Esophagus mucosa (tissue), 1 donor: ENCODE measurements at regions not wholly inside any gene's neighbourhood (a gene's known extent, or its start where the extent isn't known, plus 50 kb on each side); places are given as distances from the start of the nearest gene placed in this dataset.
"Not testable (repeated sequence)": the region's sequence is repeated elsewhere in the genome, so short reads cannot be mapped to it uniquely, and the experiment has no call there.

Source experiments
- ATAC-seq: fragments of 200-7000 bp; cut with Tn5 transposase; one replicate; pipeline ENCODE4 v1.9.1; 2020
- donor health status: DM: yes; HTN: yes; CAD: no.

- ATAC-seq: not testable (repeated sequence)
Observed at GRCh38 chr7:150047329-150047728, 173.6 kb downstream of the ATP6V0E2 start.

DNA sequence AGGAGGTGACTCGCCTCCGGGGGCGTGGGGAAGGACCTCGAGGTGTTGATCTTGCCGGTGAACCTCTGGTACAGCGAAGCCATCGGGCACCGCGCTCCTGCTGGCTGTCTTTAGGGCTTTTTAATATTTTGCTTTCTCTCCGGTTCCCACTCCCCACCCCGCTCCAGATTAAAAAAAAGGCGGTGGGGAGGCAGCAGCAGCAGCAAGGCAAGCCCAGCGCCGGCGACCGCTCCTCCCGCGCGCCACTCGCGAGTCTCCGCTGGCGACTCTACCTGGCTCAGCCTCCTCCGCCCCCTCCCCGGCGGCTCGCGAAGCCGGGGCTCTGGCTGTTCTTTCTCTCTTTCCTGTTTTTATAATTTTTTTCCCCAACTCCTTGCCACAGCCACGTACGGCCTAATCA lies 174.0 kb downstream of the ATP6V0E2 start:
- ATAC-seq: not testable (repeated sequence)

- ATAC-seq: peak; percentile 24
Observed at GRCh38 chr7:150048244-150049011, 174.7 kb downstream of the ATP6V0E2 start.

DNA sequence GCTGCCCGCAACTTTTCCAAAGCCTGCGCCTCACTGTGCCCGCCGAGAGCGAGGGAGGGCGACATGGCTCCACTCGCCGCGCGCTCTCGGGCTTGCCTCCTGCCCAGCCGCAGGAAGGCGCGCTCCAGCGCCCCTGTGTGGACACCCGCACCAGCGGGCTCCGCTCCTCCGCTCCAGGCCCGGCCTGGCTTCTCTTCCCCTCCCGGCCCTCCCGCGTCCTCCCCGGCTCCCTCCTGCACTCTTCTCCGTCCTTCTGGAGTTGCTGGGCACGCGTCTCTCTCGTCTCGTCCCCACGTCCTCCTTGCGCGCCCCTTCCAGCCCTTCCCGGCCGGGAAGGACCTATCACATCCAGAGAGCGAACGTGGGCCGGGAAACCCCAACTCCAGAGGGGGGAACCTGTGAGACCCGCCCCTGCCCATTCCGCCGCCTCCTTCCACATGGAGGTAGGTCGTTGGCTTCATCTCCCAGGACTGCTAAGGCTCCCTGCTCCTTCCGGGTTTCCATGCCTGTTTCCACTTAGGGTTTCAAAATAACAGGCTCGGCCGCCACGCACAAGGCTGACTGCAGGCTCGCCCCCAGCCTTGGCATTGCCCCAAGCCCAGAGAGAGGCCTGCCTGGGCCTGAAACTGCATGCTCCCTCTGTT lies 175.4 kb downstream of the ATP6V0E2 start:
- ATAC-seq: peak; percentile 82

GRCh38 chr7:150053396-150053795 lies 179.6 kb downstream of the ATP6V0E2 start:
- not testable (repeated sequence) for ATAC-seq

DNA sequence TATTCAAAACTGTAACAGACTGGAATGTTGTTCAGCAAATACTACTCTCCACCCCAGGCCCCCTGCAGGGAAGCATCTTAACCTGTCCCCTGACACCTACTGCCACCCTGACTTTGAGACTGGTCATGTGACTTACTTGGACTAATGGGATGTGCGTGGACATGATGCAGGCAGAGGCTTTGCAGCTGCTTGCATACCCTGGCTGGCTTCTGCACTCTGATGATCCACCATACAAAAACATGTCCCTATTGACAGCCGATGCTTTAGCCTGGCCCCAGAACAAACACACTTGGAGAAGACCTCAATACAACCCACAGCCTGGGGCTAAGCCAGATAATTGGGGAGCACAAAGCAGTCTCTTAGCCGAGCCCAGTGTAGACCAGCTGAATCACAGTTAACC lies 180.5 kb downstream of the ATP6V0E2 start:
- not testable (repeated sequence) for ATAC-seq

DNA sequence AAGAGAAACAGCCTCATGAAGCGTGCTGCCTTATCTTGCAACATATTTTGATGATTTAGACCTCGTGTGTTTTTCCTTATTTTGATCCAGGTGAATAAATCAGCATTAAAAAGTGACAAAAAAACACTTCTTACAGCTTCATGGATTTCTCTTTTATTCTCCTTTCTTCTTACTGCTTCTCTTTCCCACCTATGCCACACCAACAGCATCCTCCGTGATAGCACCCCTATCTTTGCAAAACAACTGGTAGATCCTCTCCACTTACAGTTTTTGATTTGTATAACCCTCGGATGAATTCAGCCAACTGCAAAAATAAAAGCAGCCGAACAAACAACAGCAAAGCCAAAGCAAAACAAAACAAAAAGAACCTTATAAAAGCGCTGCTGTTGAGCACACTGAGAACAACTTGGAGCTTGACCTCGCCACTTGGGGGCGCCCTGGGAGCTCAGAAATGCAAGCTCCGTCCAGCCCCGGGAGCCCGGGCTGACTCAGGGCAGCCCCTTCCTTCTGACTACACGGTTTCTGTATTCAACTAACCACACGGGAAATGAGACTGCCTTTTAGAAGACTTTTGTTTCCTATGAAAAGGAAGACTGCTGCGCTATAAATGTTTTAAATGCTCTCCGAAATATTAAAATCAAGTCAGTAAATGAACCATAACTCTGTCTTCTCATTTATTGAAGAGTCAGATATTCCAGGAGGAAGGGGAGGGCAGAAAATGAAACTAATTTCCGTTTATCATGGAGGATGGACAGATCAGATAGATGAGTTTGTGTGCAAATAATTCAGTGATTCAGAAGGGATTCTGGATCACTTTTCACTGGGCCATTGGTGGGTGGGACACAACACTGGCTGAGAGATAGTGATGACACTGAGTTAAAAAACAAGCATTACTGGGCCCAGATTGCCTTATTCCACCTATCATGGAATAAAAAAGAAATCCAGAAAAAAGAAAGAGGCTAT lies 186.8 kb downstream of the ATP6V0E2 start:
- peak; percentile 68 for ATAC-seq

GRCh38 chr7:150063195-150063594 lies 189.4 kb downstream of the ATP6V0E2 start:
- not testable (repeated sequence) for ATAC-seq

DNA sequence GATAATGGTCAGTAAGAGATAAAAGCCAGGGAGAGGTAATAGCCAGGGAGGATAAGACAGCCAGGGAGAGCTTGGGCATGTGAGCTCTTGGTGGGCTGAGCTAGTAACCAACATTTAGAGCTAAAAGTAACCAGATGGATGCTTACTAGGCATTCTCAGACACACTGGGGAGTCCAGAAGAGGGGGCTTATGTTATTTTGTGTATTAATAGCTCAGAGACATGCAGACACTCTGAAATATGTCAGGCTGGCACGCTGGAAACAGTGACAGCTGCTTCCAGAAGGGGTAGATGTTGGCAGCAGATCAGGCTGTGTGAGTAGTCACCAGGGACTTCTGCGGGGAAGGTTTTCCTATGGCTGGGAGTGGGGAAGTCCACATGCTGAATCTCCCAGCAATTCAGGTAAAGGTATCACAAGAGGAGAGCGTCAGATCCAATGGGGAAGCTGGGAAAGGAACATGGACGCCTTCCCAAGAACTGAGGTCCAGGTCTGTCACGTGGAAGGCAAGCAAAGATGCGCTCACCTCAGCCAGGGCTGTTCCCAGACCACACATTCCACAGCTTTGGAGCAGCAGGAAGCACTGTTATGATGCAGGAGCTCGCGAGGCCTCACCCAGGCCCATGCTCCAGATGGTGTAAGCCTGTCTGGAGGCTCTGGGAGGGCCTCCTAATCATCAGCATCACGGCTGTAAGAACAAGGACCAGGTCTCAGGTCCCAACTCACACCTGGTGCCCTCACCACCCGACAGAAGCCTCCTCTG lies 196.0 kb downstream of the ATP6V0E2 start:
- not testable (repeated sequence) for ATAC-seq

DNA sequence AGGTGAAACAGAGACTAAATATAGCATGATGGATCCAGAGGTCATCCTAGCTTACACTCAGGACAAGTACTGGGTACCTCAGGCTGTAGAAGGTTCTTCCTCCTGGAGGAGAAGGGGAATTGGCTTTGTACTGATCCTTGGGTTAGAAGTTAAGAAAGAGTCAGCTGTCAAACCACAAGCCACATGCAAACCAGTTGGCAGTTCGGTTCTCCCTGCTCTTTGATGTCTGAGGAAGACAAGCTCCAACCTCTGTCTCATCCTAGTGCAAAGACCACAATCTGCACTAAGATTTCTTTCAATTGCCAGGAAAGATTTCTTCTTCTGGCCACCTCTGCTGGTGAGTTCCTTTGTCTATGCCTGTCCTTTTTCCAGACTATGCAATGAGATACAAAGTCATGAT lies 203.8 kb downstream of the ATP6V0E2 start:
- ATAC-seq: not testable (repeated sequence)

DNA sequence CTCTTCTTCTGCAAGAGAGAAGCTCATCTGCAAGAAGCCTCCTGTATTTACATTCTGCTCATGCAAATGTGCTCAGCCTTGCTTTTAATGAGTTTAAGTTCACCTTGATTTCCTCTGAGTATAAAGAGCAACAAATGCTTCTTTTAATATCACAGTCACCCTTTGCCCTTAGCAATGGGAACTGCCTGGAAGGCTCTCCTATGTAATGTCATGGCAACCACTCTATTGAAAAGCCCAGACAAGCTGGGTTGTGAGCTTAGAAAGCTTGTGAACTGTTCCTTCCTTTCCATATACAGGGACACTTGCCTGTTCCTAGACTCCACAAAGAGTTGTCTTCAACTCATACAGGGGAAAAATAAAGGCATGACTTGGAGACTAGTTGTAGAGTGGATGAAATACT lies 208.1 kb downstream of the ATP6V0E2 start:
- ATAC-seq: not testable (repeated sequence)

DNA sequence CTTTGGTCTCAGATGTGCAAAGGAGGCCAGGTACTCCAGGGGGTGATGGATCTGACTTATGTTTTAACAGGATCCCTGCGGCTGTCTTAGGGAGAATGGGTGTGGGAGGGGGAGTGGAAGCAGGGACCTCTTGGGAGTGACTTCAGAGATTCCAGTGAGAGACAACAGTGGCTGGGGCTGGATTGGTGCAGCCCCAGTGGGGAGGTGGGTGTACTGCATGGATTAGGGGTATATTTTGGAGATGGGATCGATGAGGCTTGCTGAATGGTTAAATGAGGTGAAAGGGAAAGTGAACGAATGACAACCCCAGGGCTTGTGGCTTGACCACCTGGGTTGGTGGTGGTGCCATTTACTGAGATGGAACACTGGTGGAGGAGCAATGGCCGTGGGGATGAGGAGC lies 211.0 kb downstream of the ATP6V0E2 start:
- not testable (repeated sequence) for ATAC-seq

- ATAC-seq: not testable (repeated sequence)
Observed at GRCh38 chr7:150087478-150087877, 213.7 kb downstream of the ATP6V0E2 start.

DNA sequence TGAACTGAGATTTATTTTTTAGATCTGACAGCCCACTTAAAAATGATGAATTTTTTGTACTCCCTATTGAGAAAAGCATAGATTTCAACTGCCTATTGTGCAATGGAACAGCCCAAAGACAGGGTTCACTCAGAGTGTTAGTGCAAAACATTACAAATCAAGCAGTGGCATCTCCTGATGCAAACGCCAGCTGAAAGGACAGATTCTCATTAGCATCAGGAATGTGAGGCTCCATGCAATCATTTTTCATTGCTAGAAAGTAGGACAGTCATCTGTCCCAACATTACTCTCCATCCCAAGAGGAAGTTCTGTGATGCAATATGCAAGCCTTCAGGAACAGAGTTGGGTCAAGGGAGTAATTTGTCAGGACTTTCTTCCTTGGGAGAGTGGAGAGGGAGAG lies 215.4 kb downstream of the ATP6V0E2 start:
- ATAC-seq: not testable (repeated sequence)

DNA sequence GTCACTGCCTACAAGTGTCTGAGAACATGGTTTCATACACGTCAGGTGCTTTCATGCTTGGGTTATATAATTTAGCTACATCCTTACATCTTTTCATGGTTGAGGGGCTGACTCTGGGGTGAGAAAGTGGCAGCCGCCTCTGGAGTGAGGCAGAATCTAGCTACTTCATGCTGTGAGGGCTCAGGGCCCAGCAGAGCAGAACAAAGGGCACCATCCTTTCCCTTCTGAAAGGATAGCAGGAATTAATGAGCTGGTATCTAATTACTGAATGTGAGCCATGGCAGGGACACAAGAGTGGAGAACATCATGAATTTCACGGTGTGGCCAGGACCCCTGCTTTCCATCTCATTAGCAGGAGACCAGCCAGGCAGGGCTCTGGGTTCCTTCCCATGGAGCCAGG lies 217.0 kb downstream of the ATP6V0E2 start:
- not testable (repeated sequence) for ATAC-seq

DNA sequence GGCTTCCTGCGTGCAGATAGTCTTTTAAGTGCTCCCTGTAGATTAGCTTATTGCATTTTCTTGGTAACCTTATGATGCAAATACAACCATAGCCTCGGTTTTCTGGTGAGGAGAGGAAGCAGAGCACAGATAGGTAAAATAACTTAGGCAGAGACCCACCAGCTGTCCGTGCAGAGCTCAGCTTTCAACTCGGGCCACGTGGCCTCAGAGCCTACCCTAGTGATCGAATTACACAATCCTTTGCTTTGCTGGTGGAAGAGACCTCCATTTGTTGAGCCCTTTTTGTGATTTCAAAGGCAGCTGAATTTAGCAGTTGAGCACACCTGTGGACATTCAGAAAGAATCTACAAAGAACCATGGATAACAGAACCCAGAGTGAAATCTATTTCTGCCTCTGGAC lies 220.1 kb downstream of the ATP6V0E2 start:
- not testable (repeated sequence) for ATAC-seq

- ATAC-seq: not testable (repeated sequence)
Observed at GRCh38 chr7:150096213-150096994, 222.6 kb downstream of the ATP6V0E2 start.

DNA sequence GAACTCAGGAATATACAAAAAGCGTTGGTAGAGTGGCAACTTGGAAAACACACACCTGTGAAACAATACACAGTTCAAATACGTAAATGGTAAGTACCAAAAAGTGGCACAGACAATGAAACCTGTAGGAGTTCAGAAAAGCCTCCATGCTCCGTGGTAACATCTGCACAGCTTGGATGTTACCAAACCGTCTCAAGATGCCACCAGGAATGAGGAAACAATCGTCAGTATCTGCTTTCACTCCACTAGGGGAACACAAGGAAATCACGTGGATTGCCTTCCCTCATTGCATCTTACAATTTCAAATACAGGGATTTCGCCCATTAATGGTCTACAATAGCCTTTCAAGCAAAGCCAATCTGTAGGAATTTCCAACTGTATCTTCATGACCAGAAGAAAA lies 224.6 kb upstream of the LRRC61 start:
- ATAC-seq: not testable (repeated sequence)

- ATAC-seq: not testable (repeated sequence)
Observed at GRCh38 chr7:150101282-150101681, 221.9 kb upstream of the LRRC61 start.

GRCh38 chr7:150107283-150107682 lies 215.9 kb upstream of the LRRC61 start:
- not testable (repeated sequence) for ATAC-seq

- peak; percentile 63 for ATAC-seq
Observed at GRCh38 chr7:150110375-150110820, 212.8 kb upstream of the LRRC61 start.
